ENCODE measurements at regions not wholly inside any gene's neighbourhood (a gene's known extent, or its start where the extent isn't known, plus 50 kb on each side); places are given as distances from the start of the nearest gene placed in this dataset.

DNA sequence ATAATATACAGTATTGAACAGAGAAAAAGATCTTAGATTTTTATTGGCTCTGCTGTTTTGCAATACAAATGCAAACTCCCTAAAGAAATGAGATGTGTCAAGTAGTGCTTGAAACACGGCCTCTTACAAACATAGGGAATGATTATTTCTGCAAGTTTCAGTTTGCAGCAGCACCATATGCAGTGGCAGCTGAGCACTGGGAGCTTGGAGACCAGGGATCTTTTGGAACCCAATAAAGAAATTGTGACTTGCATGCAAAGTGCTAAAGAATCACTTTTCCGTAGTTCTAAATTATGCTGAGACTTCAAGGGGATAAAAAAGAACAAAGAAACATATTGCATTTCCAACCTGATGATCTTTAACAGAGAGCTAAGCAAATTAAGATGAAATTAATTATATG, 674.6 kb upstream of the ZNF608 start:
- Histone ChIP-seq H3K9me3 (no peaks in the 10 kb centered on the region), H3K27ac (no peak overlapping the region), H3K27me3 (ENCODE audit: low read depth) (no peaks in the 10 kb centered on the region), H3K4me1 (no peaks in the 10 kb centered on the region), H3K36me3 (no peaks in the 10 kb centered on the region), H3K4me3 (no peak overlapping the region)
- TF ChIP-seq, protein P1, sequence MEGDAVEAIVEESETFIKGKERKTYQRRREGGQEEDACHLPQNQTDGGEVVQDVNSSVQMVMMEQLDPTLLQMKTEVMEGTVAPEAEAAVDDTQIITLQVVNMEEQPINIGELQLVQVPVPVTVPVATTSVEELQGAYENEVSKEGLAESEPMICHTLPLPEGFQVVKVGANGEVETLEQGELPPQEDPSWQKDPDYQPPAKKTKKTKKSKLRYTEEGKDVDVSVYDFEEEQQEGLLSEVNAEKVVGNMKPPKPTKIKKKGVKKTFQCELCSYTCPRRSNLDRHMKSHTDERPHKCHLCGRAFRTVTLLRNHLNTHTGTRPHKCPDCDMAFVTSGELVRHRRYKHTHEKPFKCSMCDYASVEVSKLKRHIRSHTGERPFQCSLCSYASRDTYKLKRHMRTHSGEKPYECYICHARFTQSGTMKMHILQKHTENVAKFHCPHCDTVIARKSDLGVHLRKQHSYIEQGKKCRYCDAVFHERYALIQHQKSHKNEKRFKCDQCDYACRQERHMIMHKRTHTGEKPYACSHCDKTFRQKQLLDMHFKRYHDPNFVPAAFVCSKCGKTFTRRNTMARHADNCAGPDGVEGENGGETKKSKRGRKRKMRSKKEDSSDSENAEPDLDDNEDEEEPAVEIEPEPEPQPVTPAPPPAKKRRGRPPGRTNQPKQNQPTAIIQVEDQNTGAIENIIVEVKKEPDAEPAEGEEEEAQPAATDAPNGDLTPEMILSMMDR (IDR thresholded peaks at IDR 0.05) = no peak
- ATAC-seq (no peak), DNase-seq (no peak)
- intact Hi-C loops (cut with DNase I) = no loop called here

DNA sequence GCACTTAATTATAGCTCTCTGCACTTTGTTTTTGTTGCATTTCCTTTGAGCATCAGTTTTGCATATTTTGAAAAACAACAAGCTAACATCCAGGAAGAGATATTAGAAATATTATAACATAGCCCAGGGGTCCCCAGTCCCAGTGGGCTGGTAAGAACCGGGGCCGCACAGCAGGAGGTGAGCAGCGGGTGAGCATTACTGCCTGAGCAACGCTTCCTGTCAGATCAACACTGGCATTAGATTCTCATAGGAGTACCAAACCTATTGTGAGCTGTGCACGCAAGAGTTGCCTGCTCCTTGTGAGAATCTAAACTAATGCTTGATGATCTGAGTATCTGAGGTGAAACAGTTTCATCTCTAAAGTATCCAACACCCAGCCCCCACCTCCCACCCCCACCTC, 675.9 kb upstream of the ZNF608 start:
- intact Hi-C loops (cut with DNase I) = no loop called here
- Histone ChIP-seq H3K4me1 (no peaks in the 10 kb centered on the region), H3K4me3 (no peak overlapping the region), H3K27ac (no peak overlapping the region), H3K36me3 (no peaks in the 10 kb centered on the region), H3K27me3 (ENCODE audit: low read depth) (no peaks in the 10 kb centered on the region), H3K9me3 (no peaks in the 10 kb centered on the region)
- no peak for ATAC-seq
- TF ChIP-seq, protein P1 (IDR thresholded peaks at IDR 0.05) = no peak
- no peak for DNase-seq

DNA sequence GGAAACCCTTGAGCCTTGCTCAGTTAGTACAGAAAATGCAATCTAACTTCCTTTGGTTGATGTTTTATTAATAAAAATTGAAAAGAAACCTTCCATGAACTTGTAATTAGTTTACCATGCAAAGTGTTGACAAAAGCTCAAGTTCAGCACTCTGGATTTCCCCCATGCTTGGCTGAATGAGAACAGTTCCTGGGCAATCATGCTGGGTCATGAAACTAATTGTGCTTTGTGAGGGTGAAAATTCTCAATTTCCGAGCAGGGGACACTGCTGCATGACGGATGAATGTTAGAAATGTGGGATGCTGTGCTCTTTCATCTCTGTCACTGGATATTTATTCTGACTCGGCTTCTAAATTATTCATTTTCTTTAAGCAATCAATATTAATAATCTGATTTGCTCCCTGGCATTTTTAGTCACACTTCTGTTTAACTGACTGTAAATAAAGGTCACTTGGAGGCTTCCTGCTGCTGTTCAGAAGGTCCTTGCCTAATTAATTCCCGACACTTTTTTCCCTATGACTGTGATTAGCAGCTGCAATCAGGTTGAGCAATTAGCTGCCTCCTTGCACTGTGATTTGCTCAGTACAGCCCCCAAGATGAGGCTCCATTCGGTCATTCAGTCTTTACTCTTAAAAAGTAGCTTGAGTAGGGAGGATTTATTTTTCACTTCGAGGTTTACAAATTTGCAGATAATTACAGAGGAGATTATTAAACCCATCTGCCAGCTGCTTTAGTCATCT, 678.1 kb upstream of the ZNF608 start:
- ATAC-seq = no peak
- H3K4me1 ChIP-seq = no peaks in the 10 kb centered on the region
- TF ChIP-seq, protein P1 (IDR thresholded peaks at IDR 0.05) = no peak
- intact Hi-C loops (cut with DNase I) = no loop called here
- no peaks in the 10 kb centered on the region for H3K27me3 ChIP-seq (ENCODE audit: low read depth)
- DNase-seq = no peak
- no peaks in the 10 kb centered on the region for H3K36me3 ChIP-seq
- no peaks in the 10 kb centered on the region for H3K9me3 ChIP-seq
- H3K4me3 ChIP-seq = no peak overlapping the region
- H3K27ac ChIP-seq = no peak overlapping the region

DNA sequence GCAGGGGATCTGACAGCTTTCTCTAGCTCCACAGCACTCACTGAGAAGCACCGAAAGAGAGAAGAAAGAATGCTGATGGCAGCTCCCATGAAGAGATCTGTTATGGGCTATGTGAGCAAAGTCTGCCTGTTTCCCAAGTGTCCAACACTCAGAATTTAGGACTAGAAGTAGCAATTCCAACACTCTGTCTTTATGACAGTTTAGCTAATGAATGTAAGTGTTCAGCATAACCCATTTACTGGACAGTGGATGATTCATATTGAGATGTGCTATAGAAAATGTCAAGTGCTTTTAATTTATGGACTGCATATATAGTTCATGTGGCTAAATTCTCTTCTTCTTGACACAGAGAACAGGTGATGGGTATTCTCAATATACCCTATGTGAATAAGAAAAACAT, 683.1 kb upstream of the ZNF608 start:
- no peak overlapping the region for H3K4me3 ChIP-seq

DNA sequence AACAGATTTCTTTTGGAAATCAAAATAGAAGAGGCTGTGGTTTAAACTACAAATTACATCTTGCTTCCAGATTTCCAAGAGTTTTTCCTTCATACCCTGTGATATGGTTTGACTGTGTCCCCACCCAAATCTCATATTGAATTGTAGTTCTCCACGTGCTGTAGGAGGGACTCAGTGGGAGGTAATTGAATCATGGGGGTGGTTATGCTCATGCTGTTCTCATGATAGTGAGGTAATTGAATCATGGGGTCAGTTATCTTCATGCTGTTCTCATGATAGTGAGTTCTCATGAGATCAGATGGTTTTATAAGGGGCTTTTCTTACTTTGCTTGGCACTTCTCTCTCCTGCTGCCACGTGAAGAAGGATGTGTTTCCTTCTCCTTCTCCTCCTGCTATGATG, 687.0 kb upstream of the ZNF608 start:
- TF ChIP-seq, protein P1 (IDR thresholded peaks at IDR 0.05) = no peak
- Histone ChIP-seq H3K4me3 (no peak overlapping the region), H3K4me1 (no peaks in the 10 kb centered on the region), H3K27ac (no peak overlapping the region), H3K36me3 (no peaks in the 10 kb centered on the region), H3K27me3 (ENCODE audit: low read depth) (no peaks in the 10 kb centered on the region), H3K9me3 (no peaks in the 10 kb centered on the region)
- intact Hi-C loops (cut with DNase I) = no loop called here
- ATAC-seq = no peak
- DNase-seq = no peak

More for the DNA sequence above, 683.1 kb upstream of the ZNF608 start:
- DNase-seq = no peak
- Histone ChIP-seq H3K27me3 (ENCODE audit: low read depth) (no peaks in the 10 kb centered on the region), H3K27ac (no peak overlapping the region), H3K4me1 (no peaks in the 10 kb centered on the region), H3K9me3 (no peaks in the 10 kb centered on the region), H3K36me3 (no peaks in the 10 kb centered on the region)
- intact Hi-C loops (cut with DNase I) = no loop called here
- no peak for ATAC-seq
- TF ChIP-seq, protein P1 (IDR thresholded peaks at IDR 0.05) = no peak
